ENCODE measurements at regions not wholly inside any gene's neighbourhood (a gene's known extent, or its start where the extent isn't known, plus 50 kb on each side); places are given as distances from the start of the nearest gene placed in this dataset.

DNA sequence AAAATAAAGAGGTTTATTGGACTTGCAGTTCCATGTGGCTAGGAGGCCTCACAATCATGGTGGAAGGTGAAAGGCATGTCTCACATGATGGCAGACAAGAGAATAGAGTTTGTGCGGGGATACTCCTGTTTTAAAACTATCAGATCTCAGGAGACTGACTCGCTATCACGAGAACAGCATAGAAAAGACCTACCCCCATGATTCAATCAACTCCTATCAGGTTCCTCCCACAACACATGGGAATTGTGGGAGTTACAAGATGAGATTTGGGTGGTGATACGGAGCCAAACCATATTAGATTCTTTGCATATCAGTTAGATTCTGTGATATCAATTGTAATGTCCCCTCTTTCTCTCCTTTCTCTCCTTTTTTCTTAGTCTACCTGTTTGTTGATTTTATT is 1178.7 kb upstream of the LRRTM1 start:
- Mint-ChIP-seq H3K9me3 (peaks cover 9 to 17% of the 10 kb centered on the region in 2 donors), H3K4me3 (no peak overlapping the region), H3K36me3 (no peaks in the 10 kb centered on the region), H3K27me3 (ENCODE audit: low read depth in 2 of 2) (no peaks in the 10 kb centered on the region), H3K4me1 (no peaks in the 10 kb centered on the region), H3K27ac (no peak overlapping the region)
- Histone ChIP-seq H3K4me1 (ENCODE audit: control insufficient read depth, insufficient read depth, low read length) (no peaks in the 10 kb centered on the region), H3K27me3 (ENCODE audit: control insufficient read depth, insufficient read depth, low read length) (no peaks in the 10 kb centered on the region), H3K27ac (ENCODE audit: low read length) (no peak overlapping the region), H3K9me3 (ENCODE audit: control insufficient read depth, insufficient read depth, low read length) (peaks cover 14% of the 10 kb centered on the region), H3K4me3 (ENCODE audit: low read length) (no peak overlapping the region), H3K36me3 (ENCODE audit: control insufficient read depth, insufficient read depth, low read length) (no peaks in the 10 kb centered on the region)
- WGBS (ENCODE audit: insufficient coverage) = 89% methylated on average over 1 of the region's 4 CpGs
- no peak for DNase-seq
- intact Hi-C loops (cut with micrococcal nuclease) = no loop called here
- TF ChIP-seq CTCF (IDR thresholded peaks at IDR 0.05) = no peak
- no peak for ATAC-seq

DNA sequence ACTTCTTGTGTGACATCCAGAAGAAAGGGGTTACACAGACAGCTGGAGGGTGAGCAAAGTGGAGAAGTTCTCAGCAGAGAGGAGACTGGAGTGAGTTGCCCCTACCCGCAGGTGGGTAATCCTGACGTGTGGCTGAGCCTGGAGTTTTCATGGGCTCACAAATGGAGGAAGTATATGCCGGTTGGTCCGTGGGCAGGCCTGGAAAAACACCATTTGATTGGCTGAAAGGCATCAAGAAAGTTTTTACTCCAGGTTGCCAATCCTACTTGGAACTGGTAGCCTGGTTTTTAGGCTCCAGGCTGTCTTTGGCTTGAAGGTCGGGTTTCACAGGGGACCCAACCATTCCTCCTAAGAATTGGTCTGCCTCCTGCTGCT is 1177.4 kb upstream of the LRRTM1 start:
- Mint-ChIP-seq H3K9me3 (peaks cover 10 to 18% of the 10 kb centered on the region in 2 donors), H3K36me3 (no peaks in the 10 kb centered on the region), H3K4me3 (no peak overlapping the region), H3K27me3 (ENCODE audit: low read depth in 2 of 2) (no peaks in the 10 kb centered on the region), H3K27ac (no peak overlapping the region), H3K4me1 (no peaks in the 10 kb centered on the region)
- Histone ChIP-seq H3K4me1 (ENCODE audit: control insufficient read depth, insufficient read depth, low read length) (no peaks in the 10 kb centered on the region), H3K4me3 (ENCODE audit: low read length) (no peak overlapping the region), H3K27ac (ENCODE audit: low read length) (no peak overlapping the region), H3K36me3 (ENCODE audit: control insufficient read depth, insufficient read depth, low read length) (no peaks in the 10 kb centered on the region), H3K27me3 (ENCODE audit: control insufficient read depth, insufficient read depth, low read length) (no peaks in the 10 kb centered on the region), H3K9me3 (ENCODE audit: control insufficient read depth, insufficient read depth, low read length) (peaks cover 14% of the 10 kb centered on the region)
- TF ChIP-seq CTCF (IDR thresholded peaks at IDR 0.05) = no peak
- ATAC-seq (no peak), DNase-seq (no peak)
- intact Hi-C loops (cut with micrococcal nuclease) = no loop called here
- 85% methylated on average over 5 of the region's 5 CpGs for WGBS (ENCODE audit: insufficient coverage)

GRCh38 chr2:81481242-81481993 is 1176.9 kb upstream of the LRRTM1 start:
- H3K27me3 Mint-ChIP-seq (ENCODE audit: low read depth in 2 of 2) = no peaks in the 10 kb centered on the region
- intact Hi-C loops (cut with micrococcal nuclease) = no loop called here
- 94% methylated on average over 39 of the region's 39 CpGs for WGBS (ENCODE audit: insufficient coverage)
- no peak for ATAC-seq
- Histone ChIP-seq H3K27ac (ENCODE audit: low read length) (no peak overlapping the region), H3K36me3 (ENCODE audit: control insufficient read depth, insufficient read depth, low read length) (no peaks in the 10 kb centered on the region), H3K9me3 (ENCODE audit: control insufficient read depth, insufficient read depth, low read length) (peaks cover 14% of the 10 kb centered on the region), H3K4me1 (ENCODE audit: control insufficient read depth, insufficient read depth, low read length) (no peaks in the 10 kb centered on the region), H3K27me3 (ENCODE audit: control insufficient read depth, insufficient read depth, low read length) (no peaks in the 10 kb centered on the region), H3K4me3 (ENCODE audit: low read length) (no peak overlapping the region)
- H3K9me3 Mint-ChIP-seq = peaks cover 11 to 16% of the 10 kb centered on the region in 2 donors
- TF ChIP-seq CTCF (IDR thresholded peaks at IDR 0.05) = no peak
- no peak overlapping the region for H3K4me3 Mint-ChIP-seq
- H3K27ac Mint-ChIP-seq = no peak overlapping the region
- no peaks in the 10 kb centered on the region for H3K36me3 Mint-ChIP-seq
- no peaks in the 10 kb centered on the region for H3K4me1 Mint-ChIP-seq
- DNase-seq = no peak

DNA sequence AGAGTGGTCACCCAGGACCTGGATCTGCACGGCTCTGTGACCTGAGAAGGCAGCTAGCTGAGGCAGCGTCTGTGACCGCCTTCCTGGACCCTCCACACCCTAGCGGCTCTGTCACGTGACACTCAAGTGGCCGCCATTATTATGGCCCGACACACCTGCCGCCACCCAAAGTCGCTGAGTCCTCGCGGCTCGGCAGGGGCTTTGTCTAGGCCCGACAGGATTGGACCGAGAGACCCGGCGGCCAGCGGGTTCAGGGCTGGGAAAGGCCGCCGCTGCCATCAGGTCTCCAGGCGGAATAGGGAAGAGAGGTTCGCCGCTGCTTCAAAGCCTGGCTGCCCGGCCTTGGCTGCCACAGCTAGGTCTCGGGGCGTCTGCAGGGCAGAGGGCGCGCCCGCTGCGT is 1162.5 kb upstream of the LRRTM1 start:
- Mint-ChIP-seq H3K4me1 (no peaks in the 10 kb centered on the region), H3K36me3 (peaks cover 7% of the 10 kb centered on the region), H3K27me3 (ENCODE audit: low read depth in 2 of 2) (no peaks in the 10 kb centered on the region), H3K9me3 (peaks cover 20 to 27% of the 10 kb centered on the region in 2 donors), H3K27ac (no peak overlapping the region), H3K4me3 (no peak overlapping the region)
- H3K4me3 ChIP-seq (ENCODE audit: low read length) = no peak overlapping the region
- ATAC-seq (no peak), DNase-seq (no peak)
- TF ChIP-seq CTCF (IDR thresholded peaks at IDR 0.05) = no peak
- no peaks in the 10 kb centered on the region for H3K4me1 ChIP-seq (ENCODE audit: control insufficient read depth, insufficient read depth, low read length)
- H3K27ac ChIP-seq (ENCODE audit: low read length) = no peak overlapping the region
- 97% methylated on average over 29 of the region's 29 CpGs for WGBS (ENCODE audit: insufficient coverage)
- no peaks in the 10 kb centered on the region for H3K27me3 ChIP-seq (ENCODE audit: control insufficient read depth, insufficient read depth, low read length)
- intact Hi-C loops (cut with micrococcal nuclease) = no loop called here
- H3K9me3 ChIP-seq (ENCODE audit: control insufficient read depth, insufficient read depth, low read length) = peaks cover 4% of the 10 kb centered on the region
- no peaks in the 10 kb centered on the region for H3K36me3 ChIP-seq (ENCODE audit: control insufficient read depth, insufficient read depth, low read length)

Measured in natural killer cell (primary cell).